GM12873 (cell line): ENCODE measurements at regions not wholly inside any gene's neighbourhood (a gene's known extent, or its start where the extent isn't known, plus 50 kb on each side); places are given as distances from the start of the nearest gene placed in this dataset.
A peak's percentile ranks its signal among the peaks of the same experiment; 100 is the strongest.

ENCODE experiments used
- CTCF ChIP-seq: IDR thresholded peaks from 2 replicates; pipeline ENCODE4 v1.5.1; 2012; ENCODE audit warnings: low read depth, mild to moderate bottlenecking, moderate library complexity, low read length, control low read depth; ENCODE audit not compliant: insufficient read depth; ENCODE audit errors: missing control alignments

GRCh38 chr20:50449738-50450492 is 60.3 kb upstream of the PTPN1 start:
- TF ChIP-seq CTCF = no peak

DNA sequence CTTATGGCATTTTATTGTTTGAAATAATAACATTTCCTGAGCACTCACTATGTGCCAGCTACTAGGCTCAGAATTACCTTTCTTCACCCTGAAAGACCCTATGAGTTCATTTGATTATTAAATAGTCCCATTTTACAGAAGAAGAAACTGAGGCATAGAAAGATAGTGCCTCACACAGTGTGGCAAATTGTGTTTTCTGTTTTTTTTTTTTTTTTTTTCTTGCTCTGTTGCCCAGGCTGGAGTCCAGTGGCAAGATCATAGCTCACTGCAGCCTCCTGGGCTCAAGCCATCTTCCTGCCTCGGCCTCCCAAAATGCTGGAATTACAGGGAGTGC is 59.7 kb upstream of the PTPN1 start:
- TF ChIP-seq CTCF = no peak

- TF ChIP-seq CTCF = no peak
These were observed 59.1 kb upstream of the PTPN1 start for GRCh38 chr20:50450881-50451752.

DNA sequence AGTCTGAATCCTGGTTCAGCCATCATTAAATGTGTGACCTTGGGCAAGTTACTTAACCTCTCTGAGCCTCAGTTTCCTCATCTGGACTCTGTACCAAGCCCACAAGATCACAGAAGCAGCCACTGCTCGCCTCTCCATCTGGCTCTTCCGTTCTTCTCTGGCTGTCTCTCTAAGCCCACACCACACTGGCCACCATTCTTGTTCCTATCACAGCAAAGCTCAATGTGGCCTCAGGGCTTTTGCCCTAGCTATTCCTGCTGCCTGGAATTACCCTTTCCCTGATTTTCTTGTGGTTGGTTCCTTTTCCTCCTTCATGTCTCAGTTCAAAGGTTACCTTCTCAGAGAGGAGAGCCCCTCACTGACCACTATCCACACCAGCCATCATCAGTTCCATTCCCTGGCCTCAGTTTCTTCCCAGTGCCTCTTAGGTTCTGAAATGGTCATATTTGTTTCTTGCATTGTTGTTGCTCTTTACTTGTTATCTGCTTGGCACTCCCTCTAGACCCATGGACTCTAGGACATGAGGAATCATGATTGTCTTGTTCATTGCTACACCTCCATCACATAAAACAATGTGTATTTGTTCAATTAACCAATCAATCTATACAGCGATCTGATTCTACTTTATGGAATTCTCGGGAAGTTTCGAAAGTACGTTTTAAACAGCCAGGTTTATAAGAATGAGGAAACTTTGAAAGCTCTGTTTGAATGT is 56.5 kb upstream of the PTPN1 start:
- no peak for TF ChIP-seq CTCF

GRCh38 chr20:50455656-50456451 is 54.3 kb upstream of the PTPN1 start:
- TF ChIP-seq CTCF = no peak

DNA sequence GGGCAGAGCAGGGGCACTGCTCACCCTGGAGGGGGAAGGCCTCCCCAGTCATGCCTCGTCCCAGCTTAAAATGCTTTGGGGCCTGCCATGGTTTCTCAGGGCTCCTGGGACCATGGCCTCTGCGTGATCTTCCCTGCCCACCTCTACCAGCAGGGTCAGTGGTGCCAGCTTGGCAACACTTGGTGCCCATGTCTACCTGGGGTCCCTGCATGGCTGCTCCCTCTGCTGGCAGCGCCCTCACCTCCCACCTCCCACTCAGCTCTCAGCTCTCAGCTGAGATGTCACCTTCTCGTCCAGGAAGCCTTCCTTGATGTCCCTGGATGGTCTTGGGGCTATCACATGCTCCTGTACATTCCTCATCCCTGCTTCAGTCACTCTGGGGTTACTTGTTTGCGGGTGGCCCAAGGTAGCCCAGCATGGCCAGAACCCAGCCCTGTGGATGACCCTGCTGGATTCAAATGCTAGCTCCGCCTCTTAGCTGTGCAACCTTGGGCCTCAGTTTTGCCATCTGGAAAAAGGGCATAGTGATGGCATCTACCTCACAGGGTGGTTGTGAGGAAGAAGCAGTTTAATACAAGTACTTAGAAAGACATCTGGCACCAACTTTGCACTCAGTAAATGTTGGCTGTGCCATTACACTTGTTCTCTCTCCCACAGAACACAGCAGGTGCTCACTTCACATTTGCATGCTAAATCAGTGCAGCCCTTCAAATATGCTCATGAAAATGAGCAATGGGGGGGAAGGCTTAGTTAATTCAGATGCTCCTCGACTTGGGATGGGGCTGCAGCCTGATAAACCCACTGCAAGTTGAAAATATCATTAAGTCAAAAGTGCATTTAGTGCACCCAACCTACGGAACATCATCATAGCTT is 53.5 kb upstream of the PTPN1 start:
- TF ChIP-seq CTCF = peak; percentile 44
